ENCODE measurements at regions not wholly inside any gene's neighbourhood (a gene's known extent, or its start where the extent isn't known, plus 50 kb on each side); places are given as distances from the start of the nearest gene placed in this dataset.

DNA sequence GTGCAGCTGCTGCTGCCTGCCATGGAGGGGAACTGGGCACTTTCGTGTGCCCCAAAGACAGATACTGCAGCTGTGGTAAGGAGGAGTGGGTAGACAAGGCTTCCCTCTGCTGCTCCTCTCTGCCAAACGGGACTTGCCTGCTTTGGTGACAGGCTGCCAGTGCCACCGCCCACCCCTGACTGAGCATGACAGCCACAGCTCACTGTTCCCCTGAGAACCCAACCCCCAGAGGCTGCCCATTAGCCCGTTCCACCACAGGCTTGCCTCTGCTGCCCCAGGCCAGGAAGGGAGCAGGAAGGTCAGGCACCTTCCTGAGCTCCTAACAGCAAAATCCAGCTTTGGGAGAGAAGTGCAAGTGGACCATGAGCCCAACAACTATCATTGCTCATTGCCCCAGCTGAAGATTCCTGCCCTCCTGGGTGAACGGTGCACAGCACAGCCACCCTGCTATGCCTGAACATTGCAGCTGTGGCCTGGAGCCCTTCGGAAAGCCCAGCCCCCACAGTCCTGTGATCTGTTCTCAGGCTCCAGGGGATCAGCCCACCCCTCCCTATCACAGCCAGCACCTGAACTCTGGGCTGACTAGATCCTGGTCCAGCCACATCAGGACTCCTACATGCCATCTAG lies 58.7 kb upstream of the ANTXRL start:
- no peak for DNase-seq (ENCODE audit: low spot score)
- Mint-ChIP-seq H3K36me3 (ENCODE audit: low read depth) (peaks cover 23% of the 10 kb centered on the region), H3K4me3 (no peak overlapping the region), H3K4me1 (ENCODE audit: low read depth) (peaks cover 4% of the 10 kb centered on the region), H3K27ac (no peak overlapping the region), H3K9me3 (peaks cover 5% of the 10 kb centered on the region), H3K27me3 (ENCODE audit: low read depth) (no peaks in the 10 kb centered on the region)

DNA sequence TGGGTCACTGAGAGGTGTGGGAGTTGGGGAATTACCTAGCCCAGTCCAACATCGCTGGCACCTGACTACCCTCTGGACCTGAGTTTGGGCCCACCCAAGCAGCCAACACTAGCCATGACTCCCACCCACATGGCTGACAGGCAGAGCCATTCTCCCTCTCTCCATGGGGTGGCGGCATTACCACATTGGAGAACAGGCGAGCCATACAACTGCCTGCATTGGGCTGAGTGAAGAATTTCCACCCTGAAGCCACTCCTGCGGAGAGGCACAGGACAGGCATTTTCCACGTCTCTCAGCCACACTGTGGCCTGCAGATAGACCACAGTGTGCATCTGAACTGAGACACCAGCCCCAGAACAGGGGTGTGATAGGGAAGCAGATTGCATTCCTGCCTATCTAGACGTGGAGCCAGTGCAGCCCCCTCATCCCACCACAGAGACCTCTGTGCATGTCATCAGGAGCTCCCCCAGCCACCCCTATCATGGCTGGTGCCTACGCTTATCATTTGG lies 58.2 kb upstream of the ANTXRL start:
- peaks cover 4% of the 10 kb centered on the region for H3K4me1 Mint-ChIP-seq (ENCODE audit: low read depth)
- H3K9me3 Mint-ChIP-seq: peaks cover 5% of the 10 kb centered on the region
- H3K27ac Mint-ChIP-seq: no peak overlapping the region
- peaks cover 20% of the 10 kb centered on the region for H3K36me3 Mint-ChIP-seq (ENCODE audit: low read depth)
- H3K27me3 Mint-ChIP-seq (ENCODE audit: low read depth): no peaks in the 10 kb centered on the region
- no peak overlapping the region for H3K4me3 Mint-ChIP-seq
- peak; percentile 30 for DNase-seq (ENCODE audit: low spot score)

DNA sequence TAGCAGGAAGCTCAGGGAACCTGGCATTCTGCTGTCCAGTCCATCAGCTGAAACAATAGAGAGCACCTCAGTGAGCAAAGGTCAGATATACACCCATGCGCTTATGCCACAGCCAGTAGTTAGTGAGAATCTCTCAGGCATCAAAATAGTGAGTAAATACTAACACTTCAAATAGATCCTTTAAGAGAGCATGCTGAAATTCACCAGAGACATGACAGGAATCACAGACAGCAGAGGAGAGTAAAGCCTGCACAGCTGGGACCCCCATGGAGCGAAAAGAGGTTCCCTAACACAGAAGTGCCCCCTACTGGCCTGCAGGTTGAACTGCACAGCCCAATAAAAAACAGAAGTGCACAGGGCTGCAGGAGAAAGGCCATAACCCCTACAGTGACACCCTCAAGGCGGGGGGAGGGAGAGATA lies 57.6 kb upstream of the ANTXRL start:
- no peak overlapping the region for H3K27ac Mint-ChIP-seq
- H3K27me3 Mint-ChIP-seq (ENCODE audit: low read depth): no peaks in the 10 kb centered on the region
- no peak for DNase-seq (ENCODE audit: low spot score)
- peaks cover 4% of the 10 kb centered on the region for H3K4me1 Mint-ChIP-seq (ENCODE audit: low read depth)
- H3K36me3 Mint-ChIP-seq (ENCODE audit: low read depth): peaks cover 20% of the 10 kb centered on the region
- peaks cover 5% of the 10 kb centered on the region for H3K9me3 Mint-ChIP-seq
- H3K4me3 Mint-ChIP-seq: no peak overlapping the region

DNA sequence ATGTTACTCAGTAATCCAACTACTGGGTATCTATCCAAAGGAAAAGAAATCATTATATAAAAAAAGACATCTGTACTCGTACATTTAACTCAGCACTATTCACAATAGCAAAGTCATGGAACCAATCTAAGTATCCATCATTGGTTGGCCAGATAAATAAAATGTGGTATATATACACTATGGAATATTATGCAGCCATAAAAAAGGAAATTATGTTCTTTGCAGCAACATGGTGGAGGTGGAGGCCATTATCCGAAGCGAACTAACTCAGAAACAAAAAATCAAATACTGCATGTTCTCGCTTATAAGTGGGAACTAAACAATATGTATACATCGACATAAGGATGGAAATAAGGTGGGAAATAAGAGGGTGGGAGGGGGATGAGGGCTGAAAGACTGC lies 56.2 kb upstream of the ANTXRL start:
- Mint-ChIP-seq H3K36me3 (ENCODE audit: low read depth) (peaks cover 18% of the 10 kb centered on the region), H3K27me3 (ENCODE audit: low read depth) (no peaks in the 10 kb centered on the region), H3K27ac (no peak overlapping the region), H3K9me3 (peaks cover 5% of the 10 kb centered on the region), H3K4me1 (ENCODE audit: low read depth) (peaks cover 4% of the 10 kb centered on the region), H3K4me3 (no peak overlapping the region)
- DNase-seq (ENCODE audit: low spot score): no peak

DNA sequence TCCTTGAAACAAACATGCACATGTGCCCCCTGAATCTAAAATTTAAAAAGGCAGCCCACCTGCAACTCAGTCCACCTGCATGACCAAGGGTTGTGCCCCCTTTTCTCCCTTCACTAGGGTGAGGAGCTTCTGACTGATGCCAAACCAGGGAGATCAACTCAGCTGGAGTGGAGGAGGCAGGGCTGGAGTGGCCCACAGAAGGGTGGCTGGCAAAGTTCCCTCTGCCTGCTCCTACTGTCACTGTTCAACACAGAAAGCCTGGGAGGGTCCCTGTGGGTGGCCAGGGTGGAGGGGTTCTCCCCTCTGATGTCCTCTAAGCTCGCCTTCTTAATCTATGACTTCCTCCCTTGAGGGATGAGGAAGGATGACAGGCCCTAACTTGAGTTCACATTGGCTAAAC lies 55.7 kb upstream of the ANTXRL start:
- Mint-ChIP-seq H3K36me3 (ENCODE audit: low read depth) (peaks cover 18% of the 10 kb centered on the region), H3K27me3 (ENCODE audit: low read depth) (no peaks in the 10 kb centered on the region), H3K4me1 (ENCODE audit: low read depth) (peaks cover 4% of the 10 kb centered on the region), H3K4me3 (no peak overlapping the region), H3K9me3 (peaks cover 5% of the 10 kb centered on the region), H3K27ac (no peak overlapping the region)
- no peak for DNase-seq (ENCODE audit: low spot score)

DNA sequence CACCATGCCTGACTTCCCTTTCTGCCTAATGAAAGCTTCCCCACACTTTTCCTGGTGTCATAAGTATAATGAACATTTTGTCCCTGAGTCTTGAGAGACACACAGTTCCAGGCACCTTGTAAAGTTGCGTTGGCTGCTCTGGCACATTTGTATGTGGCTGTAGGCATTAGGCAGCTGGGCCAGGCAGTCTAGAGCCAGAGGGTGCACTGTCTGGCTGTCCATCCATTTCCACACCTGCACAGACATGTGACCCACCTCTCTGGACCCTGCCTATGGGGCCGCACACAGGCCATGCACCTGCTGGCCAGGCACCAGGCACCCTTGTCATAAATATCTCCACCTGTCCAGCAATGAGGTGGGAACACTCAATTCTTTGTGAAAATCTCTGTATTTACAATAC lies 54.7 kb upstream of the ANTXRL start:
- Mint-ChIP-seq H3K4me1 (ENCODE audit: low read depth) (peaks cover 4% of the 10 kb centered on the region), H3K36me3 (ENCODE audit: low read depth) (peaks cover 18% of the 10 kb centered on the region), H3K9me3 (peaks cover 5% of the 10 kb centered on the region), H3K27ac (no peak overlapping the region), H3K4me3 (no peak overlapping the region), H3K27me3 (ENCODE audit: low read depth) (no peaks in the 10 kb centered on the region)
- DNase-seq (ENCODE audit: low spot score): no peak

DNA sequence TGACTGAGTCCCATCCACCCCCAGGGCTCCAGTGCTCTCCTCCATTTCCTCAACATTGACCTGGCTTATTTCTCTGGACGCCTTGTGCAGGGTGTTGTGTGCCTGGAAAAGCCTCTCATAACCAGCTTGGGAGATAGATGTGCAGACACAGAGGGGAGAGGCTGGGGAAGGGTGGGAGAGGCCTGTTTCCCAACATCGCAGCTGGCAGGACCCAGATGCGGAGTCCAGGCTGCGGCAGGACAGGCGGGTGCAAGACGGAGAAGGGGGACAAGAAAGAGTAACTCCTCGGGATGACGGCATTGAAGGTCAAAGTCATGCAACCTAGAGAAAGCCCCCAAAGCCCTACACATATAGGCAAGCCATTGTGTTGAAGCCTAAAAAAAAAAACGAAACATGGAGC lies 54.1 kb upstream of the ANTXRL start:
- Mint-ChIP-seq H3K9me3 (peaks cover 5% of the 10 kb centered on the region), H3K4me1 (ENCODE audit: low read depth) (peaks cover 4% of the 10 kb centered on the region), H3K27ac (no peak overlapping the region), H3K4me3 (no peak overlapping the region), H3K27me3 (ENCODE audit: low read depth) (no peaks in the 10 kb centered on the region), H3K36me3 (ENCODE audit: low read depth) (peaks cover 18% of the 10 kb centered on the region)
- DNase-seq (ENCODE audit: low spot score): no peak

DNA sequence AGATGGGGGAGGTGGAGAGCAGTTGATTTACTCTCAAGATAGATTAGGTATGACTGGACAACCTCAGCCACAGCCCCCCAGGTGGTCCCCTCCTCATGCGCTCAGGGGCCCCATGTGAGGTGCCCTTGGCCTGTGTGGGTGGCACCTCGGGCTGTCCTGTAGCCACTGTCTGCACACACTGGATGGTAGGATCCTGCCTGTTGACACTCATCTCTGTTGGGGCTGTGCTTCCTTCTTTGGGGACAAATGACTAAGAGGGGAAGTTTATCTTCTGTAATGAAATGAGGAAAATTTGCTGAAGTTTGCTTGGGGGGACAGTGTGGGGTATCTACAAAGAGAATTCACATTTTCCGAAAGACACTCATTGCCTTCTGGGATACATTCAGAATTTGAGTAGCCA lies 53.6 kb upstream of the ANTXRL start:
- H3K36me3 Mint-ChIP-seq (ENCODE audit: low read depth): peaks cover 19% of the 10 kb centered on the region
- H3K4me3 Mint-ChIP-seq: no peak overlapping the region
- no peak overlapping the region for H3K27ac Mint-ChIP-seq
- H3K27me3 Mint-ChIP-seq (ENCODE audit: low read depth): no peaks in the 10 kb centered on the region
- peaks cover 5% of the 10 kb centered on the region for H3K9me3 Mint-ChIP-seq
- no peak for DNase-seq (ENCODE audit: low spot score)
- peaks cover 4% of the 10 kb centered on the region for H3K4me1 Mint-ChIP-seq (ENCODE audit: low read depth)

DNA sequence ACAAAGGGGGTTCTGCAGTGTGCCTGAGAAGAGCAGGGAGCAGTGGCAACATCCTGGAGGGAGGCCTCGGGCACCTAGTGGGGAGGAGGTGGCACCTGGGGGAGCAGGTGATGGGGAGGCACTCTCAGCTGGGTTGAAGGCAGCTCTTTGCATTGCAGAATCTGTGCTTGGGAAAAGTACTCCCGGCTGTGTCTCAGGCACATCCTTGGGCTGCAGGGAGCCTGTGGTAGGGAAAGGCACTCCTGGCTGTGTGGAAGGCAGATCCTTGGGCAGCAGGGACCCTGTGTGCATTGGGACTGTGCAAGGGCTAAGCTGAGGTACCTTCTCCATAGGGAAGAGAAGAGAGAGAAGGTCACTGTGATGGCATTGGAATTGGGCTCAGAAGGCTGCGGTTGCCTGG lies 52.8 kb upstream of the ANTXRL start:
- peaks cover 4% of the 10 kb centered on the region for H3K4me1 Mint-ChIP-seq (ENCODE audit: low read depth)
- peaks cover 24% of the 10 kb centered on the region for H3K36me3 Mint-ChIP-seq (ENCODE audit: low read depth)
- no peak overlapping the region for H3K4me3 Mint-ChIP-seq
- H3K27me3 Mint-ChIP-seq (ENCODE audit: low read depth): no peaks in the 10 kb centered on the region
- peaks cover 5% of the 10 kb centered on the region for H3K9me3 Mint-ChIP-seq
- no peak overlapping the region for H3K27ac Mint-ChIP-seq
- DNase-seq (ENCODE audit: low spot score): no peak

DNA sequence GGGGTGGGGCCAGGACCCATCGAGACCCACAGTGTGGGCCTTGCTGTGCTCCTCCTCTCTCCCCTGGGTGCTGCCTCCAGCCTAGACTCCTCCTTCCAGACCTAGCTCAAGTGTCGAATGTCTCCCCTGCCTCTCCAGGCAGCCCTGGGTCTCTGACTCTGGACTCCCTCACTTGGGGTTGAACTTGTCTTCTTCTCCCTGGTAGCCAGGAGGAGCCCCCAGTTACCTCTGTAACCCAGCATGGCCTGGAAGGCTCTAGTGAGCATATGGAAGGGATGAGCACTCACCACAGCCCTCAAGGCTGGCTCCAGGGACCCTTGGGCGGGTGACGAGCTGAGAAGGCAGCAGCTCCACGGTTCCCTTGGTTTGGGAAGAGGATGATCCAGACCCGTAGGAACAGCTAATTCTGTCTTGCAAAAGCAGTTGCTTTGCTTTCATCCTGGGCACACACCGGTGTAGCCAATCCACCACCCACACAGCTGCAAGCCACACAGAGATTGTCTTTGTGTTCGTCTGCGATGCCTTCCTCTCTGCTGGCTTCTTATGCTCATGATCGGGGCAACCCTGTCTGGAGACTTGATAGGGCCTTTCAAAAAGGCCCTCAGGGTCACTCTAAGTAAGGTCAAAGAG lies 52.3 kb upstream of the ANTXRL start:
- H3K27me3 Mint-ChIP-seq (ENCODE audit: low read depth): no peaks in the 10 kb centered on the region
- no peak overlapping the region for H3K4me3 Mint-ChIP-seq
- H3K4me1 Mint-ChIP-seq (ENCODE audit: low read depth): peaks cover 4% of the 10 kb centered on the region
- H3K36me3 Mint-ChIP-seq (ENCODE audit: low read depth): peaks cover 27% of the 10 kb centered on the region
- H3K27ac Mint-ChIP-seq: no peak overlapping the region
- no peak for DNase-seq (ENCODE audit: low spot score)
- H3K9me3 Mint-ChIP-seq: peaks cover 3% of the 10 kb centered on the region

DNA sequence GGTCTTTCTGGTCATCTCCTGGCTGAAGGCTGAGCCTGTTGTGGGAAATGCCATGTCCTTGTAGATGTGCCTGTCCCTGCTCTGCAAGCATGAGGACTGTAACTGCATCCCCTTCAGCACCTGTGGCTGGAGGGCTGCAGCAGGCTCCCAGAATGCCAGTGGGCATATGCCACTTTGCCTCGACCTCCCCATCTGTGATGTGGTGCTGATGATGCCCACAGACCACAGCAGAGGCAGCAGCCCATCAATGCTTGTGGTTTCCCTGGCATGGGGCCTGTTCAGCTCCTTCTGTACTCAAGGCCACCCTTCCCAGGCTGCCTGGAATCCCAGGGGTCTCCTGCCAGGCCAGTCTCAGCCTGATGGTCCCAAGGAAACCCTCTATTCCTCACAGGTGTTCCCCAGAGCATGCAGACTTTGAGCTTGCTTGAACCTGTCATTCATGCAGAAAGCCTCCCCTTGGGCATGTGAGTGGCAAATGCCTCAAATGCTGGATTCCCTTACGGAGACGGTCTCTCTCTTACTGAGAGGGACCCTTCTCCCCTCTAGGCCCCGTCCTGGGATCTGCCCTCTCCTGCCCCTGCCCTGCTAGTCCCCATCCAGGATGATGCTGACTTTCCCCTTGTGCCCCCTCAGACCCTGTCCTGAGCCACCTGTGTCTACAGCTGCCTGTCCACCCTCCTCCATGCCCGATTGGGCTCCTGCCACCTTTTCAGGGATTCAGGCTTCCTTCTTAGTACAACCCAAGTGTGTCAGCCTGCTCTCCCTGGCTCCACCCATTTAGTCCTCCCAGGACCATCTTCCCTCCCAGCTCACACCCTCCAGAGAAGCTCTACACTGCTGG lies 50.9 kb upstream of the ANTXRL start:
- peaks cover 23% of the 10 kb centered on the region for H3K36me3 Mint-ChIP-seq (ENCODE audit: low read depth)
- no peaks in the 10 kb centered on the region for H3K27me3 Mint-ChIP-seq (ENCODE audit: low read depth)
- H3K9me3 Mint-ChIP-seq: no peaks in the 10 kb centered on the region
- no peak for DNase-seq (ENCODE audit: low spot score)
- peaks cover 5% of the 10 kb centered on the region for H3K4me1 Mint-ChIP-seq (ENCODE audit: low read depth)
- no peak overlapping the region for H3K27ac Mint-ChIP-seq
- H3K4me3 Mint-ChIP-seq: no peak overlapping the region

DNA sequence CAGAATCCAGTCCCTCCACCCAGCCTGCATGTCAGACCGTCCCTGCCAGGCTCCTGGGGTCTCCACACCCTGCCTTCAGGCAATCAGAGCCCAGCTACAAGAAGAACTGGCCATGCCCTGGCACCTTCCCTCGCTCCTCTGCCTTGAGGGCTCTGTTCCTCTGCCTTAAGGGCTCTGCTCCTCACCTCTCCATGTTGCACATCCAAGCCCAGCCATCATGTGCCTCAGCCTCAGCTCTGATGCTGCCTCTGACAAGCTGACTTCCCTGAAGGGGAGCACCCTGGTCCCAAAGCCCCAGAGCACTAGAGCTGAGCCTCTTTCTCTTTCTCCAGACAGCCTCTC lies 50.3 kb upstream of the ANTXRL start:
- H3K27ac Mint-ChIP-seq: no peak overlapping the region
- no peak overlapping the region for H3K4me3 Mint-ChIP-seq
- DNase-seq (ENCODE audit: low spot score): no peak
- H3K9me3 Mint-ChIP-seq: peaks cover 4% of the 10 kb centered on the region
- H3K27me3 Mint-ChIP-seq (ENCODE audit: low read depth): no peaks in the 10 kb centered on the region
- peaks cover 7% of the 10 kb centered on the region for H3K4me1 Mint-ChIP-seq (ENCODE audit: low read depth)
- peaks cover 27% of the 10 kb centered on the region for H3K36me3 Mint-ChIP-seq (ENCODE audit: low read depth)

DNA sequence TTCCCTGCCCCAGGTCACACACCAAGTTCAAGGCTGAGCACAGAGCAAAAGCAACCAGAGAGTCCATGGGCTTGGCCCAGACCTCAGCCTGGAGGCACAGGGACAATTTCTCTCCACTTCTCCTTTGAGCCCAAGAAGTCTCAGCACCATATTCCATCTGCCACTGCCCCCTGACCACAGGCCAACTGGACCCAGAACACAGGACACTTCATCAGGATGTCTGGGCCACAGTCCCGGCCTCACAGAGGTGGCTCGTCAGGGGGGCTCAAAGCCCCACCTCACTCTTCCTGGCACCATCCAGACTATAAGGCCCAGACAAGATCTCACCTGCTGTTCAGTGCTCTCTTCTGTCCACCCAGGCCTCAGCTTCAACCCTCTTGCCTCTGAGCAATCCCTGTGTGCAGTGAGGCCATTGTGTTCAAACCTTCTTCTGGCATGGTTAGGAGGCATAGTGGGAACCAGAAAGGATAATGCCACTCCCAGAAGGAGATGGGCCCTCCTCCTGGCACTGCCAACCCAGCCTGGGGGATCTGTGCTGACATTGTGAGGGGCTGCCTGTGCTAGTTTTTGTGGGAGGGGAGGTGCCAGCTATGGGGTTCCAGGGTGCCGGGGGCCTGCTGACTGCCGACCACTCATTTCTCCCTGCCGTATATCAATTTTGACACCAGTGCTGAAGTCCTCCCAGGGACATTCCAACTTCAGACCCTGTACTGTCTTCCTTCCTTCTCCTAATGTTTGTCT lies 49.7 kb upstream of the ANTXRL start:
- Mint-ChIP-seq H3K4me3 (no peak overlapping the region), H3K27me3 (ENCODE audit: low read depth) (no peaks in the 10 kb centered on the region), H3K27ac (no peak overlapping the region)

More for the DNA sequence above, 49.7 kb upstream of the ANTXRL start:
- Mint-ChIP-seq H3K36me3 (ENCODE audit: low read depth) (peaks cover 28% of the 10 kb centered on the region), H3K9me3 (peaks cover 9% of the 10 kb centered on the region), H3K4me1 (ENCODE audit: low read depth) (peaks cover 7% of the 10 kb centered on the region)
- DNase-seq (ENCODE audit: low spot score): no peak
